ENCODE measurements at regions not wholly inside any gene's neighbourhood (a gene's known extent, or its start where the extent isn't known, plus 50 kb on each side); places are given as distances from the start of the nearest gene placed in this dataset.

DNA sequence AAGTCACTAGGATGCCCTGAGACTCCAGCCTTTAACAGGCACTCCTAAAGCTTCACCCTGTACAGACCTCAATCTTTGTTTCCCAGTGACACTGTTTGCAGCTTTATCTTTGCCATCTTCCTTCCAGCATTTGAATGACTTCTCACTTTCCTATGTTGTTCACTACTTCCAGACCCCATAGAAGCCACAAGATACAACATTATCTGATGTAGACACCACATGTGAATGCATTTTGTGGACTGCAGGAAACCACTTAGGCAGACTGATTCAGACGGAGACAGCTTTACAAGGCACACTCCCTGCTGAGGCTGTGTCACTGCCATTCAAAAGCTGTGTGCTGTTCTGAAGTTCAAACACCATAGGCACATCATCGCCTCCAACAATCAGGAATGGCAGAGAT lies 67.3 kb upstream of the SPATS2L start:
- no peaks in the 10 kb centered on the region for H4K20me1 ChIP-seq (replicated peaks; ENCODE audit: control insufficient read depth, extremely low read depth, insufficient read depth, low read length)
- TF ChIP-seq, protein P1, sequence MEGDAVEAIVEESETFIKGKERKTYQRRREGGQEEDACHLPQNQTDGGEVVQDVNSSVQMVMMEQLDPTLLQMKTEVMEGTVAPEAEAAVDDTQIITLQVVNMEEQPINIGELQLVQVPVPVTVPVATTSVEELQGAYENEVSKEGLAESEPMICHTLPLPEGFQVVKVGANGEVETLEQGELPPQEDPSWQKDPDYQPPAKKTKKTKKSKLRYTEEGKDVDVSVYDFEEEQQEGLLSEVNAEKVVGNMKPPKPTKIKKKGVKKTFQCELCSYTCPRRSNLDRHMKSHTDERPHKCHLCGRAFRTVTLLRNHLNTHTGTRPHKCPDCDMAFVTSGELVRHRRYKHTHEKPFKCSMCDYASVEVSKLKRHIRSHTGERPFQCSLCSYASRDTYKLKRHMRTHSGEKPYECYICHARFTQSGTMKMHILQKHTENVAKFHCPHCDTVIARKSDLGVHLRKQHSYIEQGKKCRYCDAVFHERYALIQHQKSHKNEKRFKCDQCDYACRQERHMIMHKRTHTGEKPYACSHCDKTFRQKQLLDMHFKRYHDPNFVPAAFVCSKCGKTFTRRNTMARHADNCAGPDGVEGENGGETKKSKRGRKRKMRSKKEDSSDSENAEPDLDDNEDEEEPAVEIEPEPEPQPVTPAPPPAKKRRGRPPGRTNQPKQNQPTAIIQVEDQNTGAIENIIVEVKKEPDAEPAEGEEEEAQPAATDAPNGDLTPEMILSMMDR (IDR thresholded peaks at IDR 0.05; ENCODE audit: extremely low read depth in 1 of 2, insufficient read depth in 1 of 2, low read depth in 1 of 2, low read length in 2 of 2): no peak
- TF ChIP-seq POLR2A (IDR thresholded peaks at IDR 0.05; ENCODE audit: low read depth, low read length): no peak
- no peak for TF ChIP-seq FOS (IDR thresholded peaks at IDR 0.05; ENCODE audit: borderline replicate concordance, insufficient read depth, low read length)
- TF ChIP-seq POLR2AphosphoS5 (IDR thresholded peaks at IDR 0.05; ENCODE audit: insufficient read depth, low read depth, low read length): no peak
- TF ChIP-seq MYC (IDR thresholded peaks at IDR 0.05; ENCODE audit: low read depth, low read length): no peak
- TF ChIP-seq JUN (IDR thresholded peaks at IDR 0.05; ENCODE audit: borderline replicate concordance, insufficient read depth, insufficient read length, low read depth): no peak
- no peak for TF ChIP-seq GATA2 (IDR thresholded peaks at IDR 0.05; ENCODE audit: insufficient read depth, insufficient read length, low read depth, low read length)
- TF ChIP-seq EZH2 (IDR thresholded peaks at IDR 0.05; ENCODE audit: borderline replicate concordance, low read depth, low read length, severe bottlenecking): no peak
- TF ChIP-seq, protein P2, sequence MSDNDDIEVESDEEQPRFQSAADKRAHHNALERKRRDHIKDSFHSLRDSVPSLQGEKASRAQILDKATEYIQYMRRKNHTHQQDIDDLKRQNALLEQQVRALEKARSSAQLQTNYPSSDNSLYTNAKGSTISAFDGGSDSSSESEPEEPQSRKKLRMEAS (IDR thresholded peaks at IDR 0.05; ENCODE audit: insufficient read depth, insufficient read length): no peak
- H3K9me1 ChIP-seq (replicated peaks; ENCODE audit: control insufficient read depth, extremely low read depth, insufficient read depth, low read length): no peaks in the 10 kb centered on the region
- FAIRE-seq (no peak), DNase-seq (ENCODE audit: low read depth, low spot score) (no peak)
- H3K36me3 ChIP-seq (ENCODE audit: control insufficient read depth in 2 of 2, extremely low read depth in 1 of 2, insufficient read depth in 2 of 2, low read length in 2 of 2): no peaks in the 10 kb centered on the region
- BruUV-seq (replicated peaks): no TSS peak
- no peak overlapping the region for H3K4me2 ChIP-seq (ENCODE audit: insufficient read depth, low read length)
- H3K9ac ChIP-seq (replicated peaks; ENCODE audit: extremely low read depth, insufficient read depth, low read length): no peak overlapping the region
- H3K9me3 ChIP-seq (replicated peaks; ENCODE audit: control insufficient read depth, insufficient read depth, low read length): no peaks in the 10 kb centered on the region
- no peak overlapping the region for H2AFZ ChIP-seq (ENCODE audit: low read depth, low read length)
- ChIA-PET POLR2A (no interaction called here), CTCF (interaction anchor here (1.4 kb wide), 1 partner anchor 9 kb away, joined by 5 read pairs; no protein-coding TSS in a partner anchor)
- H3K4me1 ChIP-seq (ENCODE audit: control insufficient read depth, extremely low read depth, insufficient read depth, low read length): no peaks in the 10 kb centered on the region
- peaks cover 3 to 9% of the 10 kb centered on the region in 2 experiments for H3K27me3 ChIP-seq (ENCODE audit: control insufficient read depth in 2 of 2, insufficient read depth in 2 of 2, low read length in 2 of 2)
- no peaks in the 10 kb centered on the region for H3K79me2 ChIP-seq (ENCODE audit: control insufficient read depth, insufficient read depth, low read length)
- dilution Hi-C loops (cut with MboI; ENCODE audit: extremely low pct_ligation_motif_present, low sequenced_read_pairs): no loop called here
- intact Hi-C loops (cut with micrococcal nuclease): no loop called here
- H3K27ac ChIP-seq (ENCODE audit: insufficient read depth, low read depth, low read length): no peak overlapping the region
- no peak overlapping the region for H3K4me3 ChIP-seq (replicated peaks in 1 of 3; ENCODE audit: insufficient read depth in 1 of 3, low read depth in 1 of 3, low read length in 3 of 3)

All from endothelial cell of umbilical vein (primary cell).